ENCODE measurements at regions not wholly inside any gene's neighbourhood (a gene's known extent, or its start where the extent isn't known, plus 50 kb on each side); places are given as distances from the start of the nearest gene placed in this dataset.

GRCh38 chr12:61654698-61655097, 605.5 kb upstream of the USP15 start:
- 87% methylated on average over 3 of the region's 3 CpGs; no CpG with 5 or more reads in 1 of the 2 experiments for WGBS, 2 experiments (ENCODE audit: extremely low coverage in 1 of 2, insufficient coverage in 1 of 2, insufficient read length in 1 of 2, insufficient replicate concordance in 2 of 2, low coverage in 1 of 2, low lambda C conversion rate in 2 of 2, missing lambda C conversion rate in 1 of 2)
- Histone ChIP-seq H4K5ac (ENCODE audit: insufficient read length, low read depth, low read length) (no peak overlapping the region), H3K18ac (ENCODE audit: extremely low read depth, low read length) (no peak overlapping the region), H2AFZ (ENCODE audit: low read length) (0 out of 2 replicates have a peak overlapping the region, but pooled peaks have one; percentile 35), H3K4me1 (replicated peaks in 1 of 4; ENCODE audit: control insufficient read depth in 3 of 4, insufficient read depth in 4 of 4, low read length in 3 of 4) (peaks cover 0 to 3% (median 1%) of the 10 kb centered on the region in 4 experiments; a peak in 2 of 7 replicates), H3K23me2 (ENCODE audit: low read depth, low read length) (no peaks in the 10 kb centered on the region), H3K4ac (replicated peaks; ENCODE audit: insufficient read length, low read depth, low read length) (no peak overlapping the region), H2AK5ac (ENCODE audit: low read depth, low read length) (no peak overlapping the region), H3K79me1 (ENCODE audit: low read depth, low read length) (no peaks in the 10 kb centered on the region), H3K27ac (ENCODE audit: low read depth, low read length) (no peak overlapping the region), H4K20me1 (replicated peaks in 1 of 2; ENCODE audit: control insufficient read depth in 1 of 2, insufficient read depth in 2 of 2, low read length in 2 of 2) (no peaks in the 10 kb centered on the region), H3K14ac (ENCODE audit: insufficient read length) (no peak overlapping the region), H3K36me3 (ENCODE audit: control insufficient read depth in 2 of 4, insufficient read depth in 4 of 4, low read length in 3 of 4) (no peaks in the 10 kb centered on the region), H3K27me3 (replicated peaks in 1 of 4; ENCODE audit: control insufficient read depth in 3 of 4, extremely low read depth in 1 of 4, insufficient read depth in 3 of 4, low read length in 3 of 4) (no peaks in the 10 kb centered on the region), H3K9ac (replicated peaks in 1 of 4; ENCODE audit: extremely low read depth in 1 of 4, low read depth in 3 of 4, low read length in 3 of 4) (no peak overlapping the region), H2BK12ac (ENCODE audit: low read depth, low read length) (no peak overlapping the region), H3K9me3 (ENCODE audit: insufficient read depth in 2 of 2, low read depth in 1 of 2, low read length in 1 of 2) (no peaks in the 10 kb centered on the region), H3K4me3 (ENCODE audit: extremely low read depth in 1 of 4, insufficient read depth in 2 of 4, low read depth in 3 of 4, low read length in 4 of 4) (no peak overlapping the region), H3K4me2 (ENCODE audit: insufficient read depth in 1 of 2, low read depth in 2 of 2, low read length in 2 of 2) (peak overlapping the region in 1 of 2 experiments; percentile 39; a peak in 1 of 4 replicates), H2BK15ac (ENCODE audit: low read length) (no peak overlapping the region), H4K91ac (replicated peaks; ENCODE audit: insufficient read length, low read length) (no peak overlapping the region), H2BK20ac (ENCODE audit: low read length) (no peak overlapping the region), H3K23ac (ENCODE audit: insufficient read length) (no peak overlapping the region), H3K79me2 (ENCODE audit: control insufficient read depth in 1 of 2, insufficient read depth in 2 of 2, low read length in 2 of 2) (no peaks in the 10 kb centered on the region), H2BK120ac (replicated peaks; ENCODE audit: low read depth, low read length) (no peak overlapping the region), H2BK5ac (ENCODE audit: low read depth, low read length) (no peak overlapping the region), H4K8ac (ENCODE audit: extremely low read depth, insufficient read depth, low read length) (no peak overlapping the region), H3K56ac (replicated peaks; ENCODE audit: insufficient read length, low read depth, low read length) (no peak overlapping the region)
- peak; percentile 28 for FAIRE-seq
- no peak for TF ChIP-seq KDM5A (IDR thresholded peaks at IDR 0.05; ENCODE audit: low read length)
- no peak for TF ChIP-seq BACH1 (IDR thresholded peaks at IDR 0.05; ENCODE audit: low read length)
- TF ChIP-seq CBX5 (IDR thresholded peaks at IDR 0.05; ENCODE audit: low read depth, low read length): no peak
- TF ChIP-seq SP1 (IDR thresholded peaks at IDR 0.05; ENCODE audit: low read depth, low read length): no peak
- no peak for TF ChIP-seq RBBP5 (IDR thresholded peaks at IDR 0.05; ENCODE audit: borderline replicate concordance, low read depth, low read length)
- TF ChIP-seq GABPA (IDR thresholded peaks at IDR 0.05; ENCODE audit: borderline replicate concordance, insufficient read depth, low read length): no peak
- TF ChIP-seq POLR2AphosphoS5 (IDR thresholded peaks at IDR 0.05; ENCODE audit: low read depth, low read length): no peak
- no peak for TF ChIP-seq NRF1 (IDR thresholded peaks at IDR 0.05; ENCODE audit: low read depth, low read length)
- TF ChIP-seq KDM1A (IDR thresholded peaks at IDR 0.05; ENCODE audit: borderline replicate concordance, low read length): no peak
- CTCF ChIA-PET (ENCODE audit: partially characterized antibody): interaction anchor here (1.2 kb wide), 1 partner anchor 340 kb away, joined by 3 read pairs; no protein-coding TSS in a partner anchor
- POLR2A ChIA-PET (ENCODE audit: partially characterized antibody): interaction anchor here (1.0 kb wide), 1 partner anchor 9 kb away, joined by 3 read pairs; no protein-coding TSS in a partner anchor
- no peak for DNase-seq (ENCODE audit: low read depth in 1 of 2, low spot score in 2 of 2)
